ENCODE measurements at regions not wholly inside any gene's neighbourhood (a gene's known extent, or its start where the extent isn't known, plus 50 kb on each side); places are given as distances from the start of the nearest gene placed in this dataset.

GRCh38 chr7:84538268-84538667, 343.7 kb upstream of the SEMA3A start:
- Histone ChIP-seq H3K9me3 (ENCODE audit: low read depth) (no peaks in the 10 kb centered on the region), H3K36me3 (no peaks in the 10 kb centered on the region), H3K27ac (no peak overlapping the region), H3K4me1 (ENCODE audit: low read depth) (no peaks in the 10 kb centered on the region), H3K27me3 (no peaks in the 10 kb centered on the region), H3K4me3 (no peak overlapping the region)
- no peak for TF ChIP-seq CTCF (IDR thresholded peaks at IDR 0.05; ENCODE audit: low read depth, low read length)
- DNase-seq (ENCODE audit: low read depth in 1 of 2, low spot score in 1 of 2), result no peak

GRCh38 chr7:84536271-84536870, 341.8 kb upstream of the SEMA3A start:
- Histone ChIP-seq H3K36me3 (no peaks in the 10 kb centered on the region), H3K4me1 (ENCODE audit: low read depth) (no peaks in the 10 kb centered on the region), H3K4me3 (no peak overlapping the region), H3K27me3 (no peaks in the 10 kb centered on the region), H3K27ac (no peak overlapping the region), H3K9me3 (ENCODE audit: low read depth) (no peaks in the 10 kb centered on the region)
- DNase-seq (ENCODE audit: low read depth in 1 of 2, low spot score in 1 of 2), result peak in 1 of 2 donors; percentile 9
- no peak for TF ChIP-seq CTCF (IDR thresholded peaks at IDR 0.05; ENCODE audit: low read depth, low read length)

- H3K9me3 ChIP-seq (ENCODE audit: low read depth), result no peaks in the 10 kb centered on the region
- no peak overlapping the region for H3K27ac ChIP-seq
- H3K4me1 ChIP-seq (ENCODE audit: low read depth), result no peaks in the 10 kb centered on the region
- TF ChIP-seq CTCF (IDR thresholded peaks at IDR 0.05; ENCODE audit: low read depth, low read length), result no peak
- H3K27me3 ChIP-seq, result no peaks in the 10 kb centered on the region
- no peak overlapping the region for H3K4me3 ChIP-seq
- DNase-seq (ENCODE audit: low read depth in 1 of 2, low spot score in 1 of 2), result no peak
- no peaks in the 10 kb centered on the region for H3K36me3 ChIP-seq
Measured at GRCh38 chr7:84535580-84536270, 341.1 kb upstream of the SEMA3A start.

- no peak for DNase-seq (ENCODE audit: low read depth in 1 of 2, low spot score in 1 of 2)
- TF ChIP-seq CTCF (IDR thresholded peaks at IDR 0.05; ENCODE audit: low read depth, low read length), result no peak
- no peaks in the 10 kb centered on the region for H3K9me3 ChIP-seq (ENCODE audit: low read depth)
- no peak overlapping the region for H3K4me3 ChIP-seq
- H3K4me1 ChIP-seq (ENCODE audit: low read depth), result no peaks in the 10 kb centered on the region
- no peaks in the 10 kb centered on the region for H3K27me3 ChIP-seq
- H3K27ac ChIP-seq, result no peak overlapping the region
- no peaks in the 10 kb centered on the region for H3K36me3 ChIP-seq
Measured at GRCh38 chr7:84533182-84533581, 338.6 kb upstream of the SEMA3A start.

- no peaks in the 10 kb centered on the region for H3K27me3 ChIP-seq
- H3K4me1 ChIP-seq (ENCODE audit: low read depth), result no peaks in the 10 kb centered on the region
- TF ChIP-seq CTCF (IDR thresholded peaks at IDR 0.05; ENCODE audit: low read depth, low read length), result no peak
- no peak overlapping the region for H3K27ac ChIP-seq
- H3K4me3 ChIP-seq, result no peak overlapping the region
- no peaks in the 10 kb centered on the region for H3K9me3 ChIP-seq (ENCODE audit: low read depth)
- no peak for DNase-seq (ENCODE audit: low read depth in 1 of 2, low spot score in 1 of 2)
- H3K36me3 ChIP-seq, result no peaks in the 10 kb centered on the region
Measured at GRCh38 chr7:84532196-84532595, 337.6 kb upstream of the SEMA3A start.
